ENCODE measurements at regions not wholly inside any gene's neighbourhood (a gene's known extent, or its start where the extent isn't known, plus 50 kb on each side); places are given as distances from the start of the nearest gene placed in this dataset.

GRCh38 chr2:11014026-11014425 is 102.3 kb downstream of the KCNF1 start:
- Histone ChIP-seq H3K27ac (ENCODE audit: insufficient read depth, low read length) (no peak overlapping the region), H3K4me2 (ENCODE audit: low read depth, low read length) (no peak overlapping the region), H4K91ac (ENCODE audit: insufficient read depth, low read depth, low read length) (no peak overlapping the region), H2AK5ac (ENCODE audit: low read depth, low read length) (no peak overlapping the region), H3K14ac (replicated peaks; ENCODE audit: low read depth, low read length) (no peak overlapping the region), H2BK15ac (ENCODE audit: low read depth, low read length) (no peak overlapping the region), H3K18ac (ENCODE audit: low read depth, low read length) (no peak overlapping the region), H2AK9ac (replicated peaks; ENCODE audit: low read depth, low read length, poor library complexity) (no peak overlapping the region), H4K5ac (ENCODE audit: low read depth, low read length) (no peak overlapping the region), H3K4ac (ENCODE audit: low read depth, low read length) (no peak overlapping the region), H2BK120ac (ENCODE audit: low read depth, low read length) (no peak overlapping the region), H2AFZ (replicated peaks; ENCODE audit: low read length, poor library complexity) (no peak overlapping the region), H3K23ac (ENCODE audit: low read depth, low read length) (no peak overlapping the region), H3K9me3 (ENCODE audit: control insufficient read depth, insufficient read depth, low read length) (peaks cover 12% of the 10 kb centered on the region), H2BK5ac (ENCODE audit: low read depth, low read length, poor library complexity, severe bottlenecking) (no peak overlapping the region), H3K4me1 (ENCODE audit: control insufficient read depth, insufficient read depth, low read length) (no peaks in the 10 kb centered on the region), H3K79me1 (ENCODE audit: low read depth in 1 of 2, low read length in 2 of 2) (no peaks in the 10 kb centered on the region), H3K4me3 (ENCODE audit: insufficient read depth, low read depth, low read length) (no peak overlapping the region), H2BK20ac (ENCODE audit: low read depth, low read length) (no peak overlapping the region), H3K9ac (ENCODE audit: low read depth, low read length) (no peak overlapping the region), H3K27me3 (ENCODE audit: control insufficient read depth, insufficient read depth, low read length) (peaks cover 38% of the 10 kb centered on the region), H4K8ac (ENCODE audit: low read depth in 2 of 2, low read length in 2 of 2) (no peak overlapping the region), H3K9me1 (ENCODE audit: insufficient read depth, low read length) (no peaks in the 10 kb centered on the region), H3K36me3 (ENCODE audit: control insufficient read depth, insufficient read depth, low read length) (no peaks in the 10 kb centered on the region), H4K20me1 (ENCODE audit: insufficient read depth, low read length) (no peaks in the 10 kb centered on the region), H3K56ac (ENCODE audit: extremely low read depth, insufficient read depth, low read length) (no peak overlapping the region)
- DNase-seq (no peak), ATAC-seq (ENCODE audit: low read depth) (no peak)
- TF ChIP-seq BHLHE40 (IDR thresholded peaks at IDR 0.05; ENCODE audit: low read depth, low read length) (no peak), MXI1 (IDR thresholded peaks at IDR 0.05; ENCODE audit: borderline replicate concordance, low read depth, low read length) (no peak), POLR2A (IDR thresholded peaks at IDR 0.05; ENCODE audit: low read depth, low read length) (no peak), MAFK (IDR thresholded peaks at IDR 0.05; ENCODE audit: low read depth, low read length) (no peak), RFX5 (IDR thresholded peaks at IDR 0.05; ENCODE audit: low read depth, low read length) (no peak), RCOR1 (IDR thresholded peaks at IDR 0.05; ENCODE audit: insufficient replicate concordance, low read length) (no peak), RAD21 (IDR thresholded peaks at IDR 0.05; ENCODE audit: low read length) (no peak), CEBPB (IDR thresholded peaks at IDR 0.05; ENCODE audit: low read depth, low read length) (no peak), NFE2L2 (IDR thresholded peaks at IDR 0.05; ENCODE audit: low read depth, low read length) (no peak), FOS (IDR thresholded peaks at IDR 0.05; ENCODE audit: low read depth, low read length) (no peak), SMC3 (IDR thresholded peaks at IDR 0.05; ENCODE audit: low read depth, low read length) (no peak)
- TF ChIP-seq, protein P1, sequence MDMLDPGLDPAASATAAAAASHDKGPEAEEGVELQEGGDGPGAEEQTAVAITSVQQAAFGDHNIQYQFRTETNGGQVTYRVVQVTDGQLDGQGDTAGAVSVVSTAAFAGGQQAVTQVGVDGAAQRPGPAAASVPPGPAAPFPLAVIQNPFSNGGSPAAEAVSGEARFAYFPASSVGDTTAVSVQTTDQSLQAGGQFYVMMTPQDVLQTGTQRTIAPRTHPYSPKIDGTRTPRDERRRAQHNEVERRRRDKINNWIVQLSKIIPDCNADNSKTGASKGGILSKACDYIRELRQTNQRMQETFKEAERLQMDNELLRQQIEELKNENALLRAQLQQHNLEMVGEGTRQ (IDR thresholded peaks at IDR 0.05; ENCODE audit: low read depth, low read length) = no peak
- TF ChIP-seq, protein P2, sequence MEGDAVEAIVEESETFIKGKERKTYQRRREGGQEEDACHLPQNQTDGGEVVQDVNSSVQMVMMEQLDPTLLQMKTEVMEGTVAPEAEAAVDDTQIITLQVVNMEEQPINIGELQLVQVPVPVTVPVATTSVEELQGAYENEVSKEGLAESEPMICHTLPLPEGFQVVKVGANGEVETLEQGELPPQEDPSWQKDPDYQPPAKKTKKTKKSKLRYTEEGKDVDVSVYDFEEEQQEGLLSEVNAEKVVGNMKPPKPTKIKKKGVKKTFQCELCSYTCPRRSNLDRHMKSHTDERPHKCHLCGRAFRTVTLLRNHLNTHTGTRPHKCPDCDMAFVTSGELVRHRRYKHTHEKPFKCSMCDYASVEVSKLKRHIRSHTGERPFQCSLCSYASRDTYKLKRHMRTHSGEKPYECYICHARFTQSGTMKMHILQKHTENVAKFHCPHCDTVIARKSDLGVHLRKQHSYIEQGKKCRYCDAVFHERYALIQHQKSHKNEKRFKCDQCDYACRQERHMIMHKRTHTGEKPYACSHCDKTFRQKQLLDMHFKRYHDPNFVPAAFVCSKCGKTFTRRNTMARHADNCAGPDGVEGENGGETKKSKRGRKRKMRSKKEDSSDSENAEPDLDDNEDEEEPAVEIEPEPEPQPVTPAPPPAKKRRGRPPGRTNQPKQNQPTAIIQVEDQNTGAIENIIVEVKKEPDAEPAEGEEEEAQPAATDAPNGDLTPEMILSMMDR (conservative IDR thresholded peaks at IDR 0.05; ENCODE audit: low read depth, low read length) = no peak
- TF ChIP-seq, protein P3, sequence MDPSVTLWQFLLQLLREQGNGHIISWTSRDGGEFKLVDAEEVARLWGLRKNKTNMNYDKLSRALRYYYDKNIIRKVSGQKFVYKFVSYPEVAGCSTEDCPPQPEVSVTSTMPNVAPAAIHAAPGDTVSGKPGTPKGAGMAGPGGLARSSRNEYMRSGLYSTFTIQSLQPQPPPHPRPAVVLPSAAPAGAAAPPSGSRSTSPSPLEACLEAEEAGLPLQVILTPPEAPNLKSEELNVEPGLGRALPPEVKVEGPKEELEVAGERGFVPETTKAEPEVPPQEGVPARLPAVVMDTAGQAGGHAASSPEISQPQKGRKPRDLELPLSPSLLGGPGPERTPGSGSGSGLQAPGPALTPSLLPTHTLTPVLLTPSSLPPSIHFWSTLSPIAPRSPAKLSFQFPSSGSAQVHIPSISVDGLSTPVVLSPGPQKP (IDR thresholded peaks at IDR 0.05; ENCODE audit: borderline replicate concordance, low read depth, low read length) = no peak
- BruUV-seq (replicated peaks) = no TSS peak
- in situ Hi-C loops (cut with MboI; ENCODE audit: low sequenced_read_pairs) = no loop called here
- dilution Hi-C loops (cut with HindIII; ENCODE audit: low sequenced_read_pairs, unreplicated experiment) = no loop called here
- no CpG with 5 or more reads among the region's 4 CpGs for WGBS, 2 experiments (ENCODE audit: extremely low coverage in 2 of 2, insufficient read length in 1 of 2)
- CTCF ChIA-PET = no interaction called here
- intact Hi-C loops (cut with micrococcal nuclease) = no loop called here
- POLR2A ChIA-PET (ENCODE audit: unreplicated experiment) = no interaction called here
